Loucy (cell line): ENCODE measurements at regions not wholly inside any gene's neighbourhood (a gene's known extent, or its start where the extent isn't known, plus 50 kb on each side); places are given as distances from the start of the nearest gene placed in this dataset.

Experiments
- H2AFZ ChIP-seq: fragments of 200-600 bp; sonication (generic); 2 replicates; pipeline ENCODE4 v1.6.0; 2016; ENCODE audit warnings: antibody characterized with exemption, mild to moderate bottlenecking, low read length, moderate library complexity
- H3F3A ChIP-seq: fragments of 200-600 bp; 2 replicates; pipeline ENCODE4 v1.6.0; 2016; ENCODE audit warnings: antibody characterized with exemption, low read depth, mild to moderate bottlenecking
- H3K27me3 ChIP-seq: fragments of 200-600 bp; sonication (generic); 2 replicates; pipeline ENCODE4 v1.6.1; 2014; ENCODE audit warnings: low read length, mild to moderate bottlenecking; ENCODE audit not compliant: insufficient read depth, poor library complexity, severe bottlenecking
- H3K36me3 ChIP-seq: fragments of 200-600 bp; sonication (generic); 2 replicates; pipeline ENCODE4 v1.6.1; 2016; ENCODE audit warnings: low read length; ENCODE audit not compliant: insufficient read depth
- H3K4me1 ChIP-seq: fragments of 200-600 bp; sonication (generic); 2 replicates; pipeline ENCODE4 v1.5.1; 2014; ENCODE audit warnings: low read length, mild to moderate bottlenecking; ENCODE audit not compliant: insufficient read depth, poor library complexity, severe bottlenecking
- H3K4me2 ChIP-seq: fragments of 200-600 bp; sonication (generic); 2 replicates; pipeline ENCODE4 v1.6.0; 2014; ENCODE audit warnings: antibody characterized with exemption, low read length, low read depth, mild to moderate bottlenecking; ENCODE audit not compliant: poor library complexity, severe bottlenecking
- H3K4me3 ChIP-seq: fragments of 200-600 bp; sonication (generic); 2 replicates; pipeline ENCODE4 v1.5.1; 2014; ENCODE audit warnings: low read length, mild to moderate bottlenecking, mixed read lengths; ENCODE audit not compliant: poor library complexity, severe bottlenecking
- H3K79me2 ChIP-seq: fragments of 200-600 bp; sonication (generic); 2 replicates; pipeline ENCODE4 v1.6.1; 2014; ENCODE audit warnings: low read length; ENCODE audit not compliant: insufficient read depth
- H3K9ac ChIP-seq: fragments of 200-600 bp; sonication (generic); 2 replicates; pipeline ENCODE4 v1.6.0; 2014; ENCODE audit warnings: mild to moderate bottlenecking, low read depth, low read length, moderate library complexity; ENCODE audit not compliant: poor library complexity, severe bottlenecking
- H3K9me2 ChIP-seq: fragments of 200-600 bp; sonication (generic); replicated peaks from 2 replicates; pipeline ENCODE4 v1.6.1; 2016; ENCODE audit warnings: low read depth, low read length, mixed read lengths
- H3K9me3 ChIP-seq: fragments of 200-600 bp; sonication (generic); 2 replicates; pipeline ENCODE4 v1.6.1; 2014; ENCODE audit warnings: mild to moderate bottlenecking, antibody characterized with exemption, low read length, low read depth; ENCODE audit not compliant: insufficient read depth
- H4K20me1 ChIP-seq: fragments of 200-600 bp; sonication (generic); 2 replicates; pipeline ENCODE4 v1.6.0; 2014; ENCODE audit warnings: antibody characterized with exemption, low read length, mild to moderate bottlenecking; ENCODE audit not compliant: insufficient read depth, poor library complexity, severe bottlenecking
- EZH2phosphoT487 ChIP-seq: fragments of 200-600 bp; IDR thresholded peaks from 2 replicates; pipeline ENCODE4 v1.6.1; 2018; ENCODE audit warnings: antibody characterized with exemption, mild to moderate bottlenecking, moderate library complexity, borderline replicate concordance
- TF ChIP-seq, protein P1 (sequence below): fragments of 200-600 bp; sonication (generic); conservative IDR thresholded peaks from 2 replicates; pipeline ENCODE4 v1.5.1; 2014; ENCODE audit warnings: mild to moderate bottlenecking, antibody characterized with exemption, low read length

DNA sequence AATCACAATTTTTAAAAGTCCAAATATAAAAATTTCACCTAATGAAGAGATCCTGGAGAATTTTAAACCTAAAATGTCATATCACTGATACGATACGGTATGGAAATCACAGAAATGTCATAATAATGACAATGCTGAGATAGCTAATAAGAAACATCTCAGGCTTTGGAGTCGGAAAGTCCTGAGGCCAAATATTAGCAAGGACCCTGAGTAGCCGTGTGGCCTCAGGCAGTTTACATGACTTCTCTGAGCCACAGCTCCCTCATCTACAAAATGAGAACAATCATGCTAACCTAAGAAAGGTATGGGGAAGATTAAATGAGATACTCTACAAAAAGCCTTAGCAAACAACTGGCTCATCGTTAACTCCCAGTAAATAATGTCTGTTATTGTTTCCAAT is 100.9 kb upstream of the NEBL start:
- Histone ChIP-seq H3K36me3 (no peaks in the 10 kb centered on the region), H3K9ac (no peak overlapping the region), H3K9me2 (no peaks in the 10 kb centered on the region), H3K4me3 (no peak overlapping the region), H2AFZ (no peak overlapping the region), H3K79me2 (no peaks in the 10 kb centered on the region), H3K4me2 (no peak overlapping the region), H3F3A (no peaks in the 10 kb centered on the region), H3K27me3 (no peaks in the 10 kb centered on the region), H3K4me1 (no peaks in the 10 kb centered on the region), H3K9me3 (no peaks in the 10 kb centered on the region), H4K20me1 (no peaks in the 10 kb centered on the region)
- TF ChIP-seq, protein P1, sequence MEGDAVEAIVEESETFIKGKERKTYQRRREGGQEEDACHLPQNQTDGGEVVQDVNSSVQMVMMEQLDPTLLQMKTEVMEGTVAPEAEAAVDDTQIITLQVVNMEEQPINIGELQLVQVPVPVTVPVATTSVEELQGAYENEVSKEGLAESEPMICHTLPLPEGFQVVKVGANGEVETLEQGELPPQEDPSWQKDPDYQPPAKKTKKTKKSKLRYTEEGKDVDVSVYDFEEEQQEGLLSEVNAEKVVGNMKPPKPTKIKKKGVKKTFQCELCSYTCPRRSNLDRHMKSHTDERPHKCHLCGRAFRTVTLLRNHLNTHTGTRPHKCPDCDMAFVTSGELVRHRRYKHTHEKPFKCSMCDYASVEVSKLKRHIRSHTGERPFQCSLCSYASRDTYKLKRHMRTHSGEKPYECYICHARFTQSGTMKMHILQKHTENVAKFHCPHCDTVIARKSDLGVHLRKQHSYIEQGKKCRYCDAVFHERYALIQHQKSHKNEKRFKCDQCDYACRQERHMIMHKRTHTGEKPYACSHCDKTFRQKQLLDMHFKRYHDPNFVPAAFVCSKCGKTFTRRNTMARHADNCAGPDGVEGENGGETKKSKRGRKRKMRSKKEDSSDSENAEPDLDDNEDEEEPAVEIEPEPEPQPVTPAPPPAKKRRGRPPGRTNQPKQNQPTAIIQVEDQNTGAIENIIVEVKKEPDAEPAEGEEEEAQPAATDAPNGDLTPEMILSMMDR: no peak
- TF ChIP-seq EZH2phosphoT487: no peak

DNA sequence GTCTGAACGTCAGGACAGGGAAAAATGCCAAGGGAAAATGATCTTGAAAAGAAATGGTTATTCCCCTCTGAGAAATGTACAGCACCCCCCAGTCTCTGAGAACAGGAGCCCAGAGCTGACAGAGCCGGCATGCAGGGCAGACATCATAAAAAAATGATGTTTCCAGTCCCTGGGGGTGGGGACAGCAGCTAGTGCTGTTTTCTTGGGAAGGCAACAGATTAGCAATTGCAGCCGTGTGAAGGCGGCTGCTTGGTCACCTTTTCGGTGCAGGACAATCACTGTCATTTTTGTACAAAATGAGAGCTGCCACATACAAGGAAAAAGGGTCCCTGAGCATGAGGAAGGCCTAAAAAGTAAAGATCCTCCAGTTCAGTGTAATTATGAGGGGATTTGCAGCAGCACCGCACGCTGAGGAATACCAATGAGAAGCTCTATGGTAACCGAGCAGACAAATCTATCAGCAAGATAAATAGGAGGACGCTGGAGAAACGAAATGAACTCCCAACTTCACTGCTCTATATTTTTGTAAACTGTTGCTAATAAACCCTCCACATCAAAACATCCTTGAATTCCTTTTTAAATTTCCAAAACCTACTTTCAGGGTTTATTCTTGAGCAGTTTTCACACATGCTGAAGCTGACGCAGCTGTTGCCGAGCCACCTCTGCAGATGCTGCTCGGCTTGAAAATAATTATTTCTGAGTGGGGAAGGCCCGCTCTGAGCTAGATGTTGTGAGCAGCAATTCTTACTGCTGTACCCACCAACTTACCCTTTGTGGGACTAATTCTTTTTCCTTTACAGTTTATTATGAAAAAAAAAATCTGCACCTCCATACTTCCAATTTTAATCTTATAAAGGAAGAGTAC is 98.2 kb upstream of the NEBL start:
- TF ChIP-seq, protein P1: no peak
- TF ChIP-seq EZH2phosphoT487: no peak
- H3K79me2 ChIP-seq: no peaks in the 10 kb centered on the region
- no peak overlapping the region for H3K9ac ChIP-seq
- no peak overlapping the region for H3K4me2 ChIP-seq
- no peaks in the 10 kb centered on the region for H4K20me1 ChIP-seq
- no peaks in the 10 kb centered on the region for H3F3A ChIP-seq
- no peaks in the 10 kb centered on the region for H3K4me1 ChIP-seq
- no peaks in the 10 kb centered on the region for H3K9me2 ChIP-seq
- no peak overlapping the region for H3K4me3 ChIP-seq
- no peaks in the 10 kb centered on the region for H3K27me3 ChIP-seq
- H3K36me3 ChIP-seq: no peaks in the 10 kb centered on the region
- no peaks in the 10 kb centered on the region for H3K9me3 ChIP-seq
- no peak overlapping the region for H2AFZ ChIP-seq

DNA sequence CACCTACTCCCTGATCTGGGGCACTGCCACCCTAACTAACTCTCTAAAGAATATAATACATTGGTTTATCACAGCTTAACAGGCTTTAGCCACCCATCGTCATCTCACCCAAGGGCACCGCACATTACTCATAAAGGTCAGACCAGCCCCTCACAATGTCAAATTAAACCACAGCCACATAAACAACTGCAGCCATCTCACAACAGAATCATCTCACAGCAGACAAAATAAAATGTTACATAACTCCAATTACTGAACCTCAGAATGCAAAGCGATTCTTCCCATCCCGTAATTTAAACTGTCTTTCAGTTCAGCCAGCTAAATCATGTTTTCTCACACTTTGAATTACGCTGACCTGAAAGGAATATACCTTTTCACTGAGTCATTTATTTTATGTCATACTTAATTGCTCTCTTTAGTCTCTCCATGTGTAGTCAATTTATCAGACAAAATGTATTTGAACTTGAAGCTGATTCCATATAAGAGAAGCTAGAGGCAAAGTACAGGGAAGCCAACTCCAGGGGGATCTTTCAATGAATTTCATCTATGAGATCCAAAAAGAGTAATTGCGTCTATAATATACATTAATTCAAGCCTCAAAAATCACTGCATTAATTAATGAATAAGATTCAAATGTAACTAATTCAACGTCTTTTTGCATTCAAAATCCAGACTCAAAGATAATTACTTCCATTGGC is 96.9 kb upstream of the NEBL start:
- Histone ChIP-seq H3K9me2 (no peaks in the 10 kb centered on the region), H3K9me3 (no peaks in the 10 kb centered on the region), H4K20me1 (no peaks in the 10 kb centered on the region), H3F3A (no peaks in the 10 kb centered on the region), H3K4me3 (no peak overlapping the region), H3K36me3 (no peaks in the 10 kb centered on the region), H3K9ac (no peak overlapping the region), H2AFZ (no peak overlapping the region), H3K4me2 (no peak overlapping the region), H3K4me1 (no peaks in the 10 kb centered on the region), H3K27me3 (no peaks in the 10 kb centered on the region), H3K79me2 (no peaks in the 10 kb centered on the region)
- TF ChIP-seq, protein P1: no peak
- no peak for TF ChIP-seq EZH2phosphoT487
